Coronary artery (tissue), 2 donors: ENCODE measurements at regions not wholly inside any gene's neighbourhood (a gene's known extent, or its start where the extent isn't known, plus 50 kb on each side); places are given as distances from the start of the nearest gene placed in this dataset.
"Not testable (repeated sequence)": the region's sequence is repeated elsewhere in the genome, so short reads cannot be mapped to it uniquely, and the experiment has no call there.

Experiments used
- DNase-seq: peaks from one replicate; pipeline ENCODE4 v3.0.0-alpha.2; 2017; ENCODE audit warnings: low spot score
- H3K27ac ChIP-seq, 2 donors: fragments of 200-600 bp; sonication (generic); one replicate each; pipeline ENCODE4 v1.5.1; 2016 to 2019
- H3K4me3 ChIP-seq: fragments of 200-600 bp; sonication (generic); 2 replicates; pipeline ENCODE4 v1.5.1; 2016; ENCODE audit warnings: mild to moderate bottlenecking, moderate library complexity
- TF ChIP-seq, protein P1 (sequence below): fragments of 200-600 bp; sonication (generic); IDR thresholded peaks from one replicate; pipeline ENCODE4 v1.5.1; 2019; ENCODE audit warnings: antibody characterized with exemption

DNA sequence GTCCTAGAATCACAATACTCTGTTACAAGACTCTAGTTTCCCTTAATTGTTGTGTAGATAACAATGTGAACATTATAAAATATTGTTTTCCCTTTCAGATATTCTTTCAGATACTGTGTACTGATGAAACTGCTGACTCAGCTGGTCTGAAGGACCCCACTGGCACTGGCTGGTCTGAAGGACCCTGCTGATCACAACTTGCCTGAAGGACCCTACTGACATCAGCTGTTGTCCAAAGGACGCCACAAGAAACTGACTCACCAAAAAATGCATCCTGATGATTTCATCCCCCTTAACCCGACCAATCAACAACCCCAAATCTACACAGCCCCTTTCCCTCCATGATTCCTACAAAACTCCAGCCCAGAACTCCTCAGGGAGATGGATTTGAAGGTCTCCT lies 258.8 kb upstream of the GNPDA2 start:
- DNase-seq, result no peak
- TF ChIP-seq, protein P1, sequence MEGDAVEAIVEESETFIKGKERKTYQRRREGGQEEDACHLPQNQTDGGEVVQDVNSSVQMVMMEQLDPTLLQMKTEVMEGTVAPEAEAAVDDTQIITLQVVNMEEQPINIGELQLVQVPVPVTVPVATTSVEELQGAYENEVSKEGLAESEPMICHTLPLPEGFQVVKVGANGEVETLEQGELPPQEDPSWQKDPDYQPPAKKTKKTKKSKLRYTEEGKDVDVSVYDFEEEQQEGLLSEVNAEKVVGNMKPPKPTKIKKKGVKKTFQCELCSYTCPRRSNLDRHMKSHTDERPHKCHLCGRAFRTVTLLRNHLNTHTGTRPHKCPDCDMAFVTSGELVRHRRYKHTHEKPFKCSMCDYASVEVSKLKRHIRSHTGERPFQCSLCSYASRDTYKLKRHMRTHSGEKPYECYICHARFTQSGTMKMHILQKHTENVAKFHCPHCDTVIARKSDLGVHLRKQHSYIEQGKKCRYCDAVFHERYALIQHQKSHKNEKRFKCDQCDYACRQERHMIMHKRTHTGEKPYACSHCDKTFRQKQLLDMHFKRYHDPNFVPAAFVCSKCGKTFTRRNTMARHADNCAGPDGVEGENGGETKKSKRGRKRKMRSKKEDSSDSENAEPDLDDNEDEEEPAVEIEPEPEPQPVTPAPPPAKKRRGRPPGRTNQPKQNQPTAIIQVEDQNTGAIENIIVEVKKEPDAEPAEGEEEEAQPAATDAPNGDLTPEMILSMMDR, result no peak
- H3K4me3 ChIP-seq, result no peak overlapping the region
- no peak overlapping the region for H3K27ac ChIP-seq

DNA sequence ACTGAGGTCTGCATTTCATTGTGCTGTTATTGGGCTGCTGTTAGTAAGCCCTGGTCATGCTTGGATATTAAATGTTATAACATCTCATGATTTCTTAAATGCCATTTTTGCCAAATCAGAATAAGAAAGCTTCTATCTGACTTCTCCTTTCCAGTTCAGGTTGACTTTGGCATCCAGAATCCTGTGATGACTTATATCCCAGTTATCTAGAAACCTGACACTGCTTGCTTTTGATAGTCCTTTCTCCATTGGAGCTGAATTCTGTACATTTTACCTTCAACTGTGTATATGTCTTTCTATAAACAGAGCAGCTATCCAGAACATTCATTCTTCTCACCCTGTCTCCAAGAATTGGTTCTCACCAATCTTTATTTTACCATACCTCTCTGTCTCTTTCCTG lies 257.7 kb upstream of the GNPDA2 start:
- no peak for DNase-seq
- Histone ChIP-seq H3K4me3 (no peak overlapping the region), H3K27ac (no peak overlapping the region)
- TF ChIP-seq, protein P1, result no peak

DNA sequence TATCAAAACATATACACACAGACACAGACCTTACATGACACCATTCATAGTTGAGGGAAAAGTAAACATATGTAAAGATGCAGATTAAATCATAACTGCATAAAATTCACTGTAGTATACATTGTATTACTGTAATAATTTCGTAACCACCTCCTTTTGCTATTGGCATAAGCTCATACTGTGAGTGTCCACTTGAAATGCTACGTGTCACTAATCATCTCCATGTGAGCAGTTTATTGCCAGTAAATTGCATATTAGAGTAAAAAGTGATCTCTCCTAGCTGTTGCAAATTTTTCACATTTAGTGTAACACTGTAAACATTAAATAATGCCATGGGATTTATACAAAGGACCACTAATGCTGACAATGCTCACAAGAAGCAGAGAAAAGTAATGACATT lies 256.7 kb upstream of the GNPDA2 start:
- H3K27ac ChIP-seq, result no peak overlapping the region
- no peak overlapping the region for H3K4me3 ChIP-seq
- TF ChIP-seq, protein P1, result no peak
- no peak for DNase-seq

DNA sequence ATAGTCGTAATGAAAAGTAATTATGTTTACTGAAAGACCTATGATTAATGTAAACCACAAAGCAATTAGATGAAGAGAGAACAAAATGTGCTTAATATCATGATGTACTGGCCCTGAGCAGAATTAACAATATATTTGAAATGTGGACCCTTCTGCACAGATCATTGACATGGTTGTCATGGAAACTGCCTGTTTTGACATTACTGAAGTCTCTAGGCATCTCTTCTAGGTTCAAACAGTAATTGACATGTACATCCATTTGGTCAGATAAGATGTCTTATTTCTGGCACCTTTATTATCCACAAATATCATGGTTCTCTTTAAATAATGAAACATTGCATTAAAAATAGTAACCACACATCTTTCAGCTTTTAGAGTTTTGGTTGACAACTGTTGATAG lies 251.7 kb upstream of the GNPDA2 start:
- TF ChIP-seq, protein P1, result no peak
- DNase-seq, result no peak
- Histone ChIP-seq H3K27ac (no peak overlapping the region), H3K4me3 (no peak overlapping the region)

DNA sequence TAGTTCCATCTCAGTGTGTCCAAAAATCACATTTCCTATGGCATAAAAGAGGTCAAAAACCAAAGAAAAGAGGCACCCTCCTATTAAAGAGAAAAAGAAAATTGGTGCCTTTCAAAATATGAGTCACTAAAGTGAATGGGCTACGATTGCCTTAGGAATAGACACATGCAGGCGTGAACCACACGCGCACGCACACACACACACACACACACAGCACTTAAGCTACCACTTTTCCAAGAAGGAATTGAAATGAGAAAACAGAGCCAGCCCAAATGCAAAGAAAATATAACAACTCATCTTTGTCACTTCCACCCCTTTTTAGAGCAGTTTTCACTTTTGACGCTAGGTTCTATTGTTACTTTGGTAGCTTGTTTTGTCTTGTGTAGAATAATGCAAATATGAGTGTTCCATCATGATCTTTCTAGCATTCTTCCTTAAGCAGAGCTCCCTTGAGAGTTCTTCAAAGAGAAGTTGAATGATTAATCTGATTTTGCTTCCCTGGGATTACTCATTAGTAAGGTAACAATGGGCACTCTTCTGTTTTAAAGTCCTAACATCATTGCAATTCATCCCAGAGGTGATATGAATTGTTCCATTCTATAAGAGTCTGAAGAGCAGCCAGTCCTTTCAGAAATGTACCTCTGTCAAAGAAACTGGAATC lies 239.2 kb upstream of the GNPDA2 start:
- Histone ChIP-seq H3K27ac (no peak overlapping the region), H3K4me3 (no peak overlapping the region)
- TF ChIP-seq, protein P1, result no peak
- DNase-seq, result no peak

DNA sequence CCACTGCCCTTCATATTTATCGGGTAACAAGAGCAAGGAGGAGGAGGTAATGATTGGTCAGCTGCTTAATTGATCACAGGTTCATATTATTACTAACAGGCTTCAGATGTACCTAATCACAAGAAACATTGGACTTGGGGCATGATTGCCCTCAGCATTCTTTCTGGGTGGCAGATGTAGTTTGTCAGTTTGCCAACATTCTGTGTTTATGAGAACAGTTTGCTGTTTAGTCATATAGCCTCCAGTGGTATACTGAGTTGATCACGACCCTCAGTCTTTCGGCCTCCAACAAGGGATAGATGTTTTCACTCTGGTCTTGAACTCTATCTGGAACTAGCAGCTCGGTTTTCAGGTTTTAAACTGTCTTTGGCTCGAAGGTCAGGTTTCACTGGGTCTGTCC lies 237.7 kb upstream of the GNPDA2 start:
- H3K4me3 ChIP-seq, H3K27ac ChIP-seq, DNase-seq: not testable (repeated sequence)

DNA sequence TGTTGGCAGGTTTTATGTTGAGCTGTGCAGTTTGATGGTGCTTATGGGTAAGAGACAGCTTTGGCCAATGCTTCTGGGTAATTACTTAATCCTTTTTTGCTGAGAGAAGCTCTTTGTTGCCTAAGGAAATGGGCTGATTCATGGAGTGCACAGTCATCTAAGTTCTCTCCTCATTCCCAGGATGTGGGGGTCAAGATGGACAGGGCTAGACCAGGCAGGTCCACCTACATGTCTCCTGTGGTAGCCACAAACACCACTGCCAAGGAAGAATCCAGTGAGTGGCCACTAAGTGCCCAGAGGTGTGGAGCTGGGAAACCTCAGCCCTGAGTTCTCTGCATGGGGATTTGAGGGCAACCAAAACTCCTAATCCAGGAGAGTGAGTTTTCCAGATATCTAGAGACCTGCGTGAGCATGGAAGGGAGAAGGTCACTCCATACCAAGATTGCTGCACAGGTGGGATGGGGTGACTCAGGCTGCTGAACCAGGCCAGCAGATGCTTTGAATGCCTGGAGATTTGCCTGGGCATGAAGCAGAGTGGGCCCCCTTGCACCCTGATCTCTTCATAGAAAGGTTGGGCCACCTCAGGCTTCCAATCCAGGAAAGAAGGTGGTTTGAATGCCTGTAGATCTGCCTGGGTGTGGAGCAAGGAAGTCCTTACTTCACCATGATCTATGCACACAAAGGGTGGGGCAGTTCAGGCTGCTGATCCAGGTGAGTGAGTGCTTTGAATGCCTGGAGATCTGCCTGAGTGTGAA lies 234.8 kb upstream of the GNPDA2 start:
- Histone ChIP-seq H3K27ac (no peak overlapping the region), H3K4me3 (no peak overlapping the region)
- peak; percentile 52 for DNase-seq
- TF ChIP-seq, protein P1, result no peak
